IMR-90 (cell line): ENCODE measurements at regions not wholly inside any gene's neighbourhood (a gene's known extent, or its start where the extent isn't known, plus 50 kb on each side); places are given as distances from the start of the nearest gene placed in this dataset.

Experiments used
- CEBPB ChIP-seq: IDR thresholded peaks from 2 replicates; pipeline ENCODE4 v1.6.1; 2012; ENCODE audit warnings: low read depth, low read length, improper control_type of control experiment
- CTCF ChIP-seq: conservative IDR thresholded peaks from 2 replicates; pipeline ENCODE4 v1.5.1; 2012; ENCODE audit warnings: mild to moderate bottlenecking, low read depth, low read length, improper control_type of control experiment
- MAFK ChIP-seq: IDR thresholded peaks from 2 replicates; pipeline ENCODE4 v1.6.1; 2012; ENCODE audit warnings: low read depth, low read length, improper control_type of control experiment
- MAZ ChIP-seq: IDR thresholded peaks from 2 replicates; pipeline ENCODE4 v1.6.1; 2012; ENCODE audit warnings: low read depth, mild to moderate bottlenecking, low read length, improper control_type of control experiment, moderate library complexity, borderline replicate concordance
- MXI1 ChIP-seq: IDR thresholded peaks from 2 replicates; pipeline ENCODE4 v1.6.1; 2012; ENCODE audit warnings: low read depth, mild to moderate bottlenecking, low read length, moderate library complexity, borderline replicate concordance
- POLR2A ChIP-seq: IDR thresholded peaks from 2 replicates; pipeline ENCODE4 v1.6.1; 2012; ENCODE audit warnings: mild to moderate bottlenecking, low read depth, low read length
- SMC3 ChIP-seq: fragments of 150-350 bp; IDR thresholded peaks from 2 replicates; pipeline ENCODE4 v1.6.1; 2016; ENCODE audit warnings: low read depth, mild to moderate bottlenecking, antibody characterized with exemption, low read length, moderate library complexity

DNA sequence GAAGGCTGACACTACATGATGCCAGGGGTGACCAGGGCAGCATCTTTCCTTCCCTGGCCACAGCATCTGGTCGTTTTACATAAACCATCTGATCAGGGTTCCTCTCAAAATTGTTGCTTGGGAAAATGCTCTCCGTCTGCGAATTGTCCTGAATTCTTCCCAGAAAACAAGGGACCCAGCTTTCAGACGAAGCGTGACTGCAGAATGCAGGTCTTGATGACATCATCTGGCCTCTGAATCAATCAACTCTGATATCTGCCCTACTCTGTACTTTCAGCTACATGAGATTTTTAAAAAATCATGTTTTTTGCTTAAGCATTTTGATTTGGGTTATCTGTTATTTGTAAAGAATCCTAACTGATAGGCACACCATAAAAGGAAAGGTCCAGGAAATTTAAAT, 246.6 kb upstream of the IRS2 start:
- no peak for TF ChIP-seq CTCF
- no peak for TF ChIP-seq POLR2A
- TF ChIP-seq MAZ: no peak
- no peak for TF ChIP-seq SMC3
- TF ChIP-seq MXI1: no peak
- TF ChIP-seq MAFK: no peak
- TF ChIP-seq CEBPB: no peak
